Endodermal cell (in vitro differentiated cells): ENCODE measurements at regions not wholly inside any gene's neighbourhood (a gene's known extent, or its start where the extent isn't known, plus 50 kb on each side); places are given as distances from the start of the nearest gene placed in this dataset.

Experiments
- DNase-seq: peaks from one replicate; pipeline ENCODE4 v3.0.0-alpha.2; 2017
- H3K27ac ChIP-seq: 2 replicates; pipeline ENCODE4 v1.5.1; 2013; ENCODE audit warnings: mild to moderate bottlenecking, low read depth, low read length, moderate library complexity
- H3K27me3 ChIP-seq: 2 replicates; pipeline ENCODE4 v1.6.1; 2013; ENCODE audit warnings: mild to moderate bottlenecking, low read length, moderate library complexity; ENCODE audit not compliant: insufficient read depth, control insufficient read depth, poor library complexity, severe bottlenecking
- H3K36me3 ChIP-seq: 2 replicates; pipeline ENCODE4 v1.7.0; 2013; ENCODE audit warnings: mild to moderate bottlenecking, low read length, moderate library complexity; ENCODE audit not compliant: control insufficient read depth, insufficient read depth
- H3K4me1 ChIP-seq: one replicate; pipeline ENCODE4 v1.7.0; 2013; ENCODE audit warnings: low read length; ENCODE audit not compliant: control insufficient read depth, insufficient read depth
- H3K4me3 ChIP-seq: 2 replicates; pipeline ENCODE4 v1.5.1; 2013; ENCODE audit warnings: mild to moderate bottlenecking, low read length, moderate library complexity
- H3K9ac ChIP-seq: 2 replicates; pipeline ENCODE4 v1.6.1; 2013; ENCODE audit warnings: mild to moderate bottlenecking, low read length, moderate library complexity; ENCODE audit not compliant: poor library complexity, severe bottlenecking; ENCODE audit errors: extremely low read depth
- H3K9me3 ChIP-seq: 2 replicates; pipeline ENCODE4 v1.6.1; 2013; ENCODE audit warnings: mild to moderate bottlenecking, low read length, moderate library complexity; ENCODE audit not compliant: control insufficient read depth
- H3K27ac Mint-ChIP-seq: 2 replicates; pipeline ENCODE4 v1.8.0; 2020; ENCODE audit warnings: mixed read lengths
- H3K27me3 Mint-ChIP-seq: 2 replicates; pipeline ENCODE4 v1.8.0; 2021; ENCODE audit warnings: mild to moderate bottlenecking, mixed read lengths; ENCODE audit not compliant: insufficient read depth
- H3K36me3 Mint-ChIP-seq: 2 replicates; pipeline ENCODE4 v1.8.0; 2020; ENCODE audit warnings: low read depth, mixed read lengths
- H3K4me1 Mint-ChIP-seq: 2 replicates; pipeline ENCODE4 v1.8.0; 2020; ENCODE audit warnings: mixed read lengths
- H3K4me3 Mint-ChIP-seq: 2 replicates; pipeline ENCODE4 v1.8.0; 2020; ENCODE audit warnings: mild to moderate bottlenecking, moderate library complexity, mixed read lengths
- H3K9me3 Mint-ChIP-seq: 2 replicates; pipeline ENCODE4 v1.8.0; 2020; ENCODE audit warnings: mild to moderate bottlenecking, mixed read lengths
- WGBS, 2 experiments: methylation state at CpG; one replicate each; pipeline versions ENCODE4 v1.1.5 to v1.1.7; 2013; ENCODE audit warnings: missing lambda C conversion rate in 2 of 2, mixed read lengths in 1 of 2; ENCODE audit not compliant: insufficient coverage in 1 of 2, insufficient read length in 1 of 2; 5-methylcytosine and 5-hydroxymethylcytosine counted together
- TF ChIP-seq, protein P1 (sequence below): fragments of 200-600 bp; sonication (generic); conservative IDR thresholded peaks from 2 replicates; pipeline ENCODE4 v1.5.0; 2021; ENCODE audit warnings: antibody characterized with exemption, mild to moderate bottlenecking

DNA sequence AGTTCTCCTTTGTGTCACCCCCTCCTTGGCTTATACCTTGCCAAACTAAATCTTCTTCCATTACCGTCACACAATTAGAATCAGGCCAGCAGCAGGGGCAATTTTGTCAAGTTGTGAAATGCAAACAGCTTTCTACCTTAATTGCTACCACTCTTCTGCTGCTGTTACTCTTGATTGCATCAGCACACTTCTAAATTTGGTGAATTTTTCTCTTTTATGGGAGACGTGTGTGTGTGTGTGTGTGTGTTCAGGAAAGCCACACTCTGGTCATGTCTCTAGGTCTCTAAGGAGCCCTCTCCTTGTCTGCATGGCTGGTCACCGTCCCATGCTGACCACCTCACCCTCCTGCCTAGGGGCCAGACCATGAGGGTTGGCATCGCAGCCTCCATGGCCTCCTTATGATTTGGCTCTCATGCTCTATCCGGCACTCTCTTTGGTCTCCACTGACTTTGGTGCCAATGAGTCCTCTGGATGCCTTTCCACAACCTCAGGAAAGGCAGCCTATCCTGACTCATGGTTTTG is 87.7 kb downstream of the GATA6 start:
- Mint-ChIP-seq H3K36me3 (no peaks in the 10 kb centered on the region), H3K9me3 (peaks cover 5% of the 10 kb centered on the region), H3K27ac (no peak overlapping the region), H3K27me3 (peaks cover 13% of the 10 kb centered on the region), H3K4me1 (no peaks in the 10 kb centered on the region), H3K4me3 (no peak overlapping the region)
- Histone ChIP-seq H3K36me3 (no peaks in the 10 kb centered on the region), H3K9ac (no peak overlapping the region), H3K4me1 (no peaks in the 10 kb centered on the region), H3K27me3 (no peaks in the 10 kb centered on the region), H3K9me3 (peaks cover 6% of the 10 kb centered on the region), H3K27ac (no peak overlapping the region), H3K4me3 (no peak overlapping the region)
- TF ChIP-seq, protein P1, sequence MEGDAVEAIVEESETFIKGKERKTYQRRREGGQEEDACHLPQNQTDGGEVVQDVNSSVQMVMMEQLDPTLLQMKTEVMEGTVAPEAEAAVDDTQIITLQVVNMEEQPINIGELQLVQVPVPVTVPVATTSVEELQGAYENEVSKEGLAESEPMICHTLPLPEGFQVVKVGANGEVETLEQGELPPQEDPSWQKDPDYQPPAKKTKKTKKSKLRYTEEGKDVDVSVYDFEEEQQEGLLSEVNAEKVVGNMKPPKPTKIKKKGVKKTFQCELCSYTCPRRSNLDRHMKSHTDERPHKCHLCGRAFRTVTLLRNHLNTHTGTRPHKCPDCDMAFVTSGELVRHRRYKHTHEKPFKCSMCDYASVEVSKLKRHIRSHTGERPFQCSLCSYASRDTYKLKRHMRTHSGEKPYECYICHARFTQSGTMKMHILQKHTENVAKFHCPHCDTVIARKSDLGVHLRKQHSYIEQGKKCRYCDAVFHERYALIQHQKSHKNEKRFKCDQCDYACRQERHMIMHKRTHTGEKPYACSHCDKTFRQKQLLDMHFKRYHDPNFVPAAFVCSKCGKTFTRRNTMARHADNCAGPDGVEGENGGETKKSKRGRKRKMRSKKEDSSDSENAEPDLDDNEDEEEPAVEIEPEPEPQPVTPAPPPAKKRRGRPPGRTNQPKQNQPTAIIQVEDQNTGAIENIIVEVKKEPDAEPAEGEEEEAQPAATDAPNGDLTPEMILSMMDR, result no peak
- no peak for DNase-seq
- WGBS, 2 experiments, result 79 to 84% methylated on average over 4 to 5 of the region's 5 CpGs

DNA sequence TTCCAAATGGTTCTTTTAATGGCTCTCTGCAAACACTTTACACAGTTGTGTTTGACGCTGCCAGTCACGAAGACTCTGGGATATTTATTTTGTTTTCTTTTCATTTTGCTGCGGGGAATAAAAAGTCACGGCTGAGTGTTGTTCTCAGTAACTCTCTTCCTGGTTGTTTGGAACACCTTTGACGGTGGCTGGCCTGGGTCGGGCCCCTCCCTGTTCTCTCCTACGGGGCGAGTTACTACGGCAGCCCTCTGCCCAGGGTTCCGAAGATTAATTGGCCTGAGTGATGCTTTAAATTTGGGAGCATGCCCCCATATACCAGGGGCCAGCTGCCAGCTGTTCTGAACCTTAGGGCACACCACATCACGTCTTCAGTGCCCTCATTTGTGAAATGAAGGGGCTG is 84.7 kb downstream of the GATA6 start:
- WGBS, 2 experiments, result 91 to 94% methylated on average over 10 to 11 of the region's 11 CpGs
- no peaks in the 10 kb centered on the region for H3K4me1 Mint-ChIP-seq
- H3K4me1 ChIP-seq, result no peaks in the 10 kb centered on the region
- TF ChIP-seq, protein P1, result no peak
- no peak overlapping the region for H3K4me3 Mint-ChIP-seq
- H3K4me3 ChIP-seq, result no peak overlapping the region
- no peaks in the 10 kb centered on the region for H3K9me3 ChIP-seq
- no peak for DNase-seq
- H3K27ac ChIP-seq, result no peak overlapping the region
- H3K36me3 ChIP-seq, result no peaks in the 10 kb centered on the region
- no peak overlapping the region for H3K9ac ChIP-seq
- no peaks in the 10 kb centered on the region for H3K27me3 ChIP-seq
- H3K27me3 Mint-ChIP-seq, result peaks cover 22% of the 10 kb centered on the region
- no peaks in the 10 kb centered on the region for H3K36me3 Mint-ChIP-seq
- H3K9me3 Mint-ChIP-seq, result no peaks in the 10 kb centered on the region
- H3K27ac Mint-ChIP-seq, result no peak overlapping the region

DNA sequence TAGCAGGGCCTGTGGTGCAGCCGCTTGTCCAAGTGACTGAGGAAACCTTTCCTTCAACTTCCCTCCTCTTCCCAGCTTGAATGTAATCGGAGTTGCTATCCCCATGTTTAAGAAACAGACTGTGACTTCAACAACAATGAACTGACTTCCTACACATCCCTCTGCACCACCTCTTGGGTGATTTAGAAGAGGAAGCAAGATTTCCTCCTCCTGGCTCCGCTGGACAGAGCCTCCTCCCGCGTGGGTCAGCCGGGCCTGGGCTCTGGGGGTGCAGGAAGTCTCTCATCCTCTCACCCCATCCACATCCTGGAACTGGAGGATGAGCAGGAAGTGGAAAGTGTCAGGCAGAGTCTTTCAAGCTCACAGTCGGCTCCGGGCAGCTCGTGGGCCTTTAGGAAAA is 84.3 kb downstream of the GATA6 start:
- Mint-ChIP-seq H3K9me3 (no peaks in the 10 kb centered on the region), H3K36me3 (no peaks in the 10 kb centered on the region), H3K27ac (no peak overlapping the region), H3K4me3 (no peak overlapping the region), H3K4me1 (no peaks in the 10 kb centered on the region), H3K27me3 (peaks cover 23% of the 10 kb centered on the region)
- TF ChIP-seq, protein P1, result no peak
- no peak for DNase-seq
- no peak overlapping the region for H3K27ac ChIP-seq
- H3K9me3 ChIP-seq, result no peaks in the 10 kb centered on the region
- H3K4me3 ChIP-seq, result no peak overlapping the region
- no peaks in the 10 kb centered on the region for H3K4me1 ChIP-seq
- no peak overlapping the region for H3K9ac ChIP-seq
- H3K27me3 ChIP-seq, result no peaks in the 10 kb centered on the region
- 80 to 87% methylated on average over 5 to 9 of the region's 9 CpGs for WGBS, 2 experiments
- H3K36me3 ChIP-seq, result no peaks in the 10 kb centered on the region
